ENCODE measurements at regions not wholly inside any gene's neighbourhood (a gene's known extent, or its start where the extent isn't known, plus 50 kb on each side); places are given as distances from the start of the nearest gene placed in this dataset.

DNA sequence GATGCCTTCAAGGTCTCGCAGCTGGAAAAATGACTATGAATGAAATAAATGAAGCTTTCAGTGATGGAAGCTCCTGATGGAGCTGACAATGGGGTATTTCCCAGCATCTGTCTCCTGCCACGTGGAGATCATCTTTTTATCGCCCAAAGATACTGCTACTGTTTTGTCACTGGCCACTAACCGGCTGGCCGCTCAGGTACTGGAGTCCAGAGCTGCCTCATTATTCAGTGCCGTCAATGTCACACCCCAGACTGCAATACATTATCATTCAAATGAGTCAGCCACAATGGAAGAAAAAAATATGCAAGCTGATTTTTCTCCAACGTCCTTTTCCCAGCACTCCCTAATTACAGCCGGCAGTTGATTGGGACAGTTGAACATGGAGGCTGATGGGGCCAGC is 280.4 kb downstream of the ZSWIM6 start:
- TF ChIP-seq, protein P1, sequence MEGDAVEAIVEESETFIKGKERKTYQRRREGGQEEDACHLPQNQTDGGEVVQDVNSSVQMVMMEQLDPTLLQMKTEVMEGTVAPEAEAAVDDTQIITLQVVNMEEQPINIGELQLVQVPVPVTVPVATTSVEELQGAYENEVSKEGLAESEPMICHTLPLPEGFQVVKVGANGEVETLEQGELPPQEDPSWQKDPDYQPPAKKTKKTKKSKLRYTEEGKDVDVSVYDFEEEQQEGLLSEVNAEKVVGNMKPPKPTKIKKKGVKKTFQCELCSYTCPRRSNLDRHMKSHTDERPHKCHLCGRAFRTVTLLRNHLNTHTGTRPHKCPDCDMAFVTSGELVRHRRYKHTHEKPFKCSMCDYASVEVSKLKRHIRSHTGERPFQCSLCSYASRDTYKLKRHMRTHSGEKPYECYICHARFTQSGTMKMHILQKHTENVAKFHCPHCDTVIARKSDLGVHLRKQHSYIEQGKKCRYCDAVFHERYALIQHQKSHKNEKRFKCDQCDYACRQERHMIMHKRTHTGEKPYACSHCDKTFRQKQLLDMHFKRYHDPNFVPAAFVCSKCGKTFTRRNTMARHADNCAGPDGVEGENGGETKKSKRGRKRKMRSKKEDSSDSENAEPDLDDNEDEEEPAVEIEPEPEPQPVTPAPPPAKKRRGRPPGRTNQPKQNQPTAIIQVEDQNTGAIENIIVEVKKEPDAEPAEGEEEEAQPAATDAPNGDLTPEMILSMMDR (IDR thresholded peaks at IDR 0.05; ENCODE audit: low read length): no peak
- TF ChIP-seq EZH2phosphoT487 (IDR thresholded peaks at IDR 0.05; ENCODE audit: low read length) (no peak), EZH2 (optimal IDR thresholded peaks at IDR 0.05; ENCODE audit: low read depth, low read length) (no peak)
